ENCODE measurements at regions not wholly inside any gene's neighbourhood (a gene's known extent, or its start where the extent isn't known, plus 50 kb on each side); places are given as distances from the start of the nearest gene placed in this dataset.

- Histone ChIP-seq H3K4me2 (ENCODE audit: low read length) (peak overlapping the region; percentile 61), H3K27me3 (ENCODE audit: control insufficient read depth, insufficient read depth, low read length) (no peaks in the 10 kb centered on the region), H3K9ac (ENCODE audit: low read depth, low read length) (peak overlapping the region; percentile 63), H3K4me3 (ENCODE audit: low read length) (peak overlapping the region; percentile 48), H3K4me1 (ENCODE audit: control insufficient read depth, insufficient read depth, low read length) (peaks cover 51% of the 10 kb centered on the region), H3K36me3 (ENCODE audit: insufficient read depth, low read length) (no peaks in the 10 kb centered on the region), H3K9me3 (replicated peaks; ENCODE audit: low read length) (no peaks in the 10 kb centered on the region)
Observed at GRCh38 chr18:24987303-24988252, 364.4 kb downstream of the ZNF521 start.

GRCh38 chr18:24988253-24988840 is 363.6 kb downstream of the ZNF521 start:
- H3K9me3 ChIP-seq (replicated peaks; ENCODE audit: low read length) = no peaks in the 10 kb centered on the region
- peak overlapping the region; percentile 24 for H3K9ac ChIP-seq (ENCODE audit: low read depth, low read length)
- no peaks in the 10 kb centered on the region for H3K27me3 ChIP-seq (ENCODE audit: control insufficient read depth, insufficient read depth, low read length)
- H3K4me1 ChIP-seq (ENCODE audit: control insufficient read depth, insufficient read depth, low read length) = peaks cover 49% of the 10 kb centered on the region
- H3K36me3 ChIP-seq (ENCODE audit: insufficient read depth, low read length) = no peaks in the 10 kb centered on the region
- H3K4me3 ChIP-seq (ENCODE audit: low read length) = no peak overlapping the region
- H3K4me2 ChIP-seq (ENCODE audit: low read length) = peak overlapping the region; percentile 61

GRCh38 chr18:24989760-24990593 is 362.0 kb downstream of the ZNF521 start:
- H3K4me2 ChIP-seq (ENCODE audit: low read length) = no peak overlapping the region
- H3K4me1 ChIP-seq (ENCODE audit: control insufficient read depth, insufficient read depth, low read length) = peaks cover 53% of the 10 kb centered on the region
- H3K9me3 ChIP-seq (replicated peaks; ENCODE audit: low read length) = no peaks in the 10 kb centered on the region
- H3K27me3 ChIP-seq (ENCODE audit: control insufficient read depth, insufficient read depth, low read length) = no peaks in the 10 kb centered on the region
- H3K4me3 ChIP-seq (ENCODE audit: low read length) = no peak overlapping the region
- H3K9ac ChIP-seq (ENCODE audit: low read depth, low read length) = no peak overlapping the region
- no peaks in the 10 kb centered on the region for H3K36me3 ChIP-seq (ENCODE audit: insufficient read depth, low read length)

GRCh38 chr18:24990671-24991134 is 361.3 kb downstream of the ZNF521 start:
- Histone ChIP-seq H3K36me3 (ENCODE audit: insufficient read depth, low read length) (no peaks in the 10 kb centered on the region), H3K9me3 (replicated peaks; ENCODE audit: low read length) (no peaks in the 10 kb centered on the region), H3K27me3 (ENCODE audit: control insufficient read depth, insufficient read depth, low read length) (no peaks in the 10 kb centered on the region), H3K4me1 (ENCODE audit: control insufficient read depth, insufficient read depth, low read length) (peaks cover 51% of the 10 kb centered on the region), H3K9ac (ENCODE audit: low read depth, low read length) (no peak overlapping the region), H3K4me2 (ENCODE audit: low read length) (no peak overlapping the region), H3K4me3 (ENCODE audit: low read length) (no peak overlapping the region)

GRCh38 chr18:24991141-24992060 is 360.6 kb downstream of the ZNF521 start:
- no peaks in the 10 kb centered on the region for H3K36me3 ChIP-seq (ENCODE audit: insufficient read depth, low read length)
- no peak overlapping the region for H3K4me3 ChIP-seq (ENCODE audit: low read length)
- H3K4me1 ChIP-seq (ENCODE audit: control insufficient read depth, insufficient read depth, low read length) = peaks cover 45% of the 10 kb centered on the region
- no peak overlapping the region for H3K9ac ChIP-seq (ENCODE audit: low read depth, low read length)
- no peaks in the 10 kb centered on the region for H3K9me3 ChIP-seq (replicated peaks; ENCODE audit: low read length)
- H3K27me3 ChIP-seq (ENCODE audit: control insufficient read depth, insufficient read depth, low read length) = no peaks in the 10 kb centered on the region
- H3K4me2 ChIP-seq (ENCODE audit: low read length) = no peak overlapping the region

GRCh38 chr18:24992491-24992890 is 359.5 kb downstream of the ZNF521 start:
- Histone ChIP-seq H3K9me3 (replicated peaks; ENCODE audit: low read length) (no peaks in the 10 kb centered on the region), H3K36me3 (ENCODE audit: insufficient read depth, low read length) (no peaks in the 10 kb centered on the region), H3K9ac (ENCODE audit: low read depth, low read length) (no peak overlapping the region), H3K4me2 (ENCODE audit: low read length) (no peak overlapping the region), H3K27me3 (ENCODE audit: control insufficient read depth, insufficient read depth, low read length) (no peaks in the 10 kb centered on the region), H3K4me1 (ENCODE audit: control insufficient read depth, insufficient read depth, low read length) (peaks cover 35% of the 10 kb centered on the region), H3K4me3 (ENCODE audit: low read length) (no peak overlapping the region)

- Histone ChIP-seq H3K4me2 (ENCODE audit: low read length) (no peak overlapping the region), H3K4me3 (ENCODE audit: low read length) (no peak overlapping the region), H3K9me3 (replicated peaks; ENCODE audit: low read length) (no peaks in the 10 kb centered on the region), H3K9ac (ENCODE audit: low read depth, low read length) (no peak overlapping the region), H3K4me1 (ENCODE audit: control insufficient read depth, insufficient read depth, low read length) (peaks cover 25% of the 10 kb centered on the region), H3K36me3 (ENCODE audit: insufficient read depth, low read length) (no peaks in the 10 kb centered on the region), H3K27me3 (ENCODE audit: control insufficient read depth, insufficient read depth, low read length) (no peaks in the 10 kb centered on the region)
Observed at GRCh38 chr18:24993628-24994027, 358.3 kb downstream of the ZNF521 start.

GRCh38 chr18:24995056-24995455 is 356.9 kb downstream of the ZNF521 start:
- Histone ChIP-seq H3K4me1 (ENCODE audit: control insufficient read depth, insufficient read depth, low read length) (peaks cover 23% of the 10 kb centered on the region), H3K4me3 (ENCODE audit: low read length) (no peak overlapping the region), H3K9me3 (replicated peaks; ENCODE audit: low read length) (no peaks in the 10 kb centered on the region), H3K36me3 (ENCODE audit: insufficient read depth, low read length) (no peaks in the 10 kb centered on the region), H3K27me3 (ENCODE audit: control insufficient read depth, insufficient read depth, low read length) (no peaks in the 10 kb centered on the region), H3K9ac (ENCODE audit: low read depth, low read length) (no peak overlapping the region), H3K4me2 (ENCODE audit: low read length) (no peak overlapping the region)

GRCh38 chr18:24995755-24996154 is 356.2 kb downstream of the ZNF521 start:
- H3K36me3 ChIP-seq (ENCODE audit: insufficient read depth, low read length) = no peaks in the 10 kb centered on the region
- no peaks in the 10 kb centered on the region for H3K9me3 ChIP-seq (replicated peaks; ENCODE audit: low read length)
- H3K4me3 ChIP-seq (ENCODE audit: low read length) = no peak overlapping the region
- no peak overlapping the region for H3K9ac ChIP-seq (ENCODE audit: low read depth, low read length)
- H3K4me2 ChIP-seq (ENCODE audit: low read length) = no peak overlapping the region
- H3K4me1 ChIP-seq (ENCODE audit: control insufficient read depth, insufficient read depth, low read length) = peaks cover 23% of the 10 kb centered on the region
- H3K27me3 ChIP-seq (ENCODE audit: control insufficient read depth, insufficient read depth, low read length) = no peaks in the 10 kb centered on the region

- Histone ChIP-seq H3K9me3 (replicated peaks; ENCODE audit: low read length) (no peaks in the 10 kb centered on the region), H3K9ac (ENCODE audit: low read depth, low read length) (no peak overlapping the region), H3K36me3 (ENCODE audit: insufficient read depth, low read length) (no peaks in the 10 kb centered on the region), H3K4me3 (ENCODE audit: low read length) (no peak overlapping the region), H3K4me2 (ENCODE audit: low read length) (no peak overlapping the region), H3K27me3 (ENCODE audit: control insufficient read depth, insufficient read depth, low read length) (no peaks in the 10 kb centered on the region), H3K4me1 (ENCODE audit: control insufficient read depth, insufficient read depth, low read length) (peaks cover 9% of the 10 kb centered on the region)
Observed at GRCh38 chr18:24999650-25000267, 352.2 kb downstream of the ZNF521 start.

All from skeletal muscle satellite cell (primary cell).